ENCODE measurements at regions not wholly inside any gene's neighbourhood (a gene's known extent, or its start where the extent isn't known, plus 50 kb on each side); places are given as distances from the start of the nearest gene placed in this dataset.

- TF ChIP-seq ZNF407 (IDR thresholded peaks at IDR 0.05; ENCODE audit: low read depth) (no peak), KLF16 (IDR thresholded peaks at IDR 0.05) (no peak), HIVEP1 (CRISPR knock-in tag; IDR thresholded peaks at IDR 0.05) (no peak)
These were observed 136.9 kb upstream of the SOX21 start (continued) for GRCh38 chr13:94849254-94849653.

- CTCF ChIA-PET (ENCODE audit: low intra/inter-chr PET ratio), result no interaction called here
- H3K4me3 ChIP-seq, result no peak overlapping the region
- ATAC-seq (no peak), FAIRE-seq (no peak), DNase-seq (ENCODE audit: extremely low read depth in 1 of 4, low spot score in 3 of 4) (no peak)
- H3K9me1 ChIP-seq (ENCODE audit: control insufficient read depth, insufficient read depth, low read length), result no peaks in the 10 kb centered on the region
- TF ChIP-seq SIN3B (IDR thresholded peaks at IDR 0.05; ENCODE audit: low read depth), result no peak
- TF ChIP-seq GTF3C2 (IDR thresholded peaks at IDR 0.05; ENCODE audit: borderline replicate concordance, extremely low read depth, insufficient read length), result no peak
- no peak for TF ChIP-seq ZNF75A (CRISPR knock-in tag; IDR thresholded peaks at IDR 0.05)
- no peak for TF ChIP-seq USF2 (CRISPR knock-in tag; IDR thresholded peaks at IDR 0.05)
- TF ChIP-seq HDAC1 (IDR thresholded peaks at IDR 0.05), result no peak
- no peak for TF ChIP-seq BCL6 (CRISPR knock-in tag; IDR thresholded peaks at IDR 0.05)
- no peak for TF ChIP-seq L3MBTL2 (IDR thresholded peaks at IDR 0.05)
- no peaks in the 10 kb centered on the region for H3K4me1 ChIP-seq (replicated peaks in 1 of 2; ENCODE audit: control insufficient read depth in 2 of 2, insufficient read depth in 2 of 2, low read length in 2 of 2)
- no peaks in the 10 kb centered on the region for H3K27me3 ChIP-seq (ENCODE audit: control insufficient read depth in 2 of 2, insufficient read depth in 2 of 2, low read length in 2 of 2)
- H3K9ac ChIP-seq (ENCODE audit: insufficient read depth in 1 of 2, low read depth in 2 of 2, low read length in 2 of 2), result no peak overlapping the region
- BruUV-seq (replicated peaks), result no TSS peak
- H3K4me2 ChIP-seq (ENCODE audit: insufficient read depth, low read length), result no peak overlapping the region
- intact Hi-C loops (cut with micrococcal nuclease), result no loop called here
- no peaks in the 10 kb centered on the region for H3K9me3 ChIP-seq (replicated peaks; ENCODE audit: control insufficient read depth, insufficient read depth, low read depth, low read length)
- POLR2A ChIA-PET, result interaction anchor here (0.6 kb wide), 1 partner anchor 855 kb away, joined by 3 read pairs; no protein-coding TSS in a partner anchor
- H3K79me2 ChIP-seq (ENCODE audit: control insufficient read depth, insufficient read depth, low read length), result no peaks in the 10 kb centered on the region
- no peak overlapping the region for H2AFZ ChIP-seq (ENCODE audit: low read depth, low read length)
- in situ Hi-C loops (cut with MboI), result no loop called here
- no peaks in the 10 kb centered on the region for H3K36me3 ChIP-seq (ENCODE audit: control insufficient read depth, insufficient read depth, low read length)
- H4K20me1 ChIP-seq (replicated peaks; ENCODE audit: control insufficient read depth, insufficient read depth, low read length), result no peaks in the 10 kb centered on the region
- no peak overlapping the region for H3K27ac ChIP-seq (ENCODE audit: extremely low read depth, low read depth, low read length)
These were observed 130.6 kb upstream of the SOX21 start for GRCh38 chr13:94842901-94843300.

Measured in K562 (cell line).